ENCODE measurements at regions not wholly inside any gene's neighbourhood (a gene's known extent, or its start where the extent isn't known, plus 50 kb on each side); places are given as distances from the start of the nearest gene placed in this dataset.

DNA sequence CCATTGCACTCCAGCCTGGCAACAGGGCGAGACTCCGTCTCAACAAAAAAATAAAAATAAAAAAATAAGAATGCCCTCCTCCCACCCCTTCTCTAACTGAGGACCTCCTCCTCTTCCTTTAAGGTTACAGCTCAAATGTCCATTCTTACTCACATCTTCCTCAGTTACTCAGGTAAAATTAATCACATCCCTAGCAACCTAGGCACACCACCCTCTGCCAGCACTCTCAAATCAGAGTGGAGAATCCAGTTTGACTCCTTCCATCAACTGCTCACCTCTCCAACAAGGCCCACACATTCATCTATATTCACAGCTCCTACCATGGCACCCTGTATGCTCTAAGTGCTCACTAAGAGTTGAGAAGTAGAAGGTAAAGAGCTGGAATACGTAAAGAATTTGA is 254.3 kb downstream of the ZEB2 start:
- H3K4me1 Mint-ChIP-seq (ENCODE audit: low read depth): no peaks in the 10 kb centered on the region
- no peak for TF ChIP-seq CTCF (IDR thresholded peaks at IDR 0.05; ENCODE audit: unreplicated experiment)
- no peaks in the 10 kb centered on the region for H3K27me3 Mint-ChIP-seq
- no peaks in the 10 kb centered on the region for H3K9me3 Mint-ChIP-seq (ENCODE audit: low read depth)
- H3K4me3 Mint-ChIP-seq (ENCODE audit: low read depth): no peak overlapping the region
- no peaks in the 10 kb centered on the region for H3K36me3 Mint-ChIP-seq (ENCODE audit: insufficient read depth)
- H3K27ac Mint-ChIP-seq: no peak overlapping the region
- DNase-seq (ENCODE audit: low spot score, unreplicated experiment): no peak

GRCh38 chr2:144261966-144262365 is 258.0 kb downstream of the ZEB2 start:
- Mint-ChIP-seq H3K27me3 (no peaks in the 10 kb centered on the region), H3K36me3 (ENCODE audit: insufficient read depth) (peaks cover 7% of the 10 kb centered on the region), H3K4me1 (ENCODE audit: low read depth) (no peaks in the 10 kb centered on the region), H3K27ac (no peak overlapping the region), H3K4me3 (ENCODE audit: low read depth) (no peak overlapping the region), H3K9me3 (ENCODE audit: low read depth) (peaks cover 18% of the 10 kb centered on the region)
- no peak for TF ChIP-seq CTCF (IDR thresholded peaks at IDR 0.05; ENCODE audit: unreplicated experiment)
- DNase-seq (ENCODE audit: low spot score, unreplicated experiment): no peak

DNA sequence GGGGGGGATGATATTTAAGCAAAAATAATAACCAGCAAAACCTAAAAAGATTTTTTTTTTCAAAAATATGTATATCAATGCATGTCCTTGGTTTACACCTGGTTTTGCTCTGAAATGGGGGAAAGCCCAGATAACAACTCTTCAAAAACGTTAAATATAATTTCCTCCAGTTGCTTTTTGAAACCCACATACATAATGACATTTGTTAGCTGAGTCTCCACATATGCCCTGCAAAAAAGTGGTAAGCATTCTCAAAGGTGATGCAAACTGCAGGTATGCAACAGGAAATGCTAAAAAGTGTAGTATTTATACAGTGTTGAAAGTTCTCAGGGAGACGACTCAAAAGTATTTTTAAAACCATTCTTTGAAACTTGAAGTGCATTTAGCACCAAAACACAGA is 258.6 kb downstream of the ZEB2 start:
- TF ChIP-seq CTCF (IDR thresholded peaks at IDR 0.05; ENCODE audit: unreplicated experiment): no peak
- no peaks in the 10 kb centered on the region for H3K27me3 Mint-ChIP-seq
- H3K4me1 Mint-ChIP-seq (ENCODE audit: low read depth): no peaks in the 10 kb centered on the region
- no peak overlapping the region for H3K4me3 Mint-ChIP-seq (ENCODE audit: low read depth)
- H3K9me3 Mint-ChIP-seq (ENCODE audit: low read depth): peaks cover 21% of the 10 kb centered on the region
- H3K36me3 Mint-ChIP-seq (ENCODE audit: insufficient read depth): peaks cover 8% of the 10 kb centered on the region
- H3K27ac Mint-ChIP-seq: no peak overlapping the region
- DNase-seq (ENCODE audit: low spot score, unreplicated experiment): no peak

DNA sequence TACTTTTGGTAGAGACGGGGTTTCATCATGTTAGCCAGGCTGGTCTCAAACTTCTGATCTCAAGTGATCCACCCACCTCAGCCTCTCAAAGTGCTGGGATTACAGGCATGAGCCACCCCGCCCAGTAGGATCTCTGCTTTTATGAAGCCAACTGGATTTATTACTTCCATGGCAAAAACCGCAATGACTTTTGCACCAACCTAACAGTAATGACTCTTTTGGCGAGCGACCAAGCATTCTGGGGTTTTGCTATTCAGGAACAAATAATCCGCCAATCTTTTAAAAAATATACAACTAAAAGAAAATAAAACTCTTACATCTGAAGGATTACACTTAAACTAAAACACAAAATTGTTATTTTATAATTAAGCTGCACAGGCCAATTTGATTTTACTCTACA is 260.6 kb downstream of the ZEB2 start:
- Mint-ChIP-seq H3K27me3 (no peaks in the 10 kb centered on the region), H3K27ac (no peak overlapping the region), H3K9me3 (ENCODE audit: low read depth) (peaks cover 36% of the 10 kb centered on the region), H3K4me1 (ENCODE audit: low read depth) (no peaks in the 10 kb centered on the region), H3K36me3 (ENCODE audit: insufficient read depth) (peaks cover 17% of the 10 kb centered on the region), H3K4me3 (ENCODE audit: low read depth) (no peak overlapping the region)
- DNase-seq (ENCODE audit: low spot score, unreplicated experiment): no peak
- no peak for TF ChIP-seq CTCF (IDR thresholded peaks at IDR 0.05; ENCODE audit: unreplicated experiment)

GRCh38 chr2:144258154-144258553 is 261.8 kb downstream of the ZEB2 start:
- TF ChIP-seq CTCF (IDR thresholded peaks at IDR 0.05; ENCODE audit: unreplicated experiment): no peak
- no peaks in the 10 kb centered on the region for H3K27me3 Mint-ChIP-seq
- H3K4me1 Mint-ChIP-seq (ENCODE audit: low read depth): no peaks in the 10 kb centered on the region
- H3K9me3 Mint-ChIP-seq (ENCODE audit: low read depth): peaks cover 40% of the 10 kb centered on the region
- no peak overlapping the region for H3K27ac Mint-ChIP-seq
- no peak for DNase-seq (ENCODE audit: low spot score, unreplicated experiment)
- H3K36me3 Mint-ChIP-seq (ENCODE audit: insufficient read depth): peaks cover 19% of the 10 kb centered on the region
- H3K4me3 Mint-ChIP-seq (ENCODE audit: low read depth): no peak overlapping the region

All from progenitor cell of endocrine pancreas (in vitro differentiated cells).